ENCODE measurements at regions not wholly inside any gene's neighbourhood (a gene's known extent, or its start where the extent isn't known, plus 50 kb on each side); places are given as distances from the start of the nearest gene placed in this dataset.

DNA sequence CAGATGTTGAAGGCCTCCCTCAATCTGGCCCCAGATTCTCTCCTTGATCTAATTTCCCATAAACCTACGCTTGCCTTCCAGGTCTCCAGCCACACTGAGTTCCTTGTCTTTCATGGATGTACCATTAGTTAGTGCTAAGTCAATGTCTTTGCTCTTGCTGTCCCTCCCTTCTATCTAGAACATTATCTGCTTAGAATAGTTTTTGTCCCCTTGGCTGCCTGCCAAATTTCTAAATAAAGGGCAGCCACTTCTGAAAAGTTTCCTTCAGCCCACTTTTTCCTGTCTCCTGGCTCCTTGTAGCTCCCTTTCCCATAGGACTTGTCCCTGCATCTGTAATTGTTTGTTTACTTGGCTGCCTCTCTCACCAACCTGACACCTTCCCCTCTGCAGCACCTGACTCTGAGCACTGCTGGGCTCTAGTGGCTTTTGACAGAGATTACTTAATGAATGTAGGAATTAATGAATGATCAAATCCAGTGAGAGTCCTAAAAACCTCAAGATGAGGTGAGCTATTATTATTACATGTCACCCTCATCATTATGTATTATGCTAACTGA, 58.3 kb downstream of the CXCL12 start:
- DNase-seq (ENCODE audit: low read depth): no peak

GRCh38 chr10:44325596-44326307, 59.1 kb downstream of the CXCL12 start:
- DNase-seq (ENCODE audit: low read depth): no peak

DNA sequence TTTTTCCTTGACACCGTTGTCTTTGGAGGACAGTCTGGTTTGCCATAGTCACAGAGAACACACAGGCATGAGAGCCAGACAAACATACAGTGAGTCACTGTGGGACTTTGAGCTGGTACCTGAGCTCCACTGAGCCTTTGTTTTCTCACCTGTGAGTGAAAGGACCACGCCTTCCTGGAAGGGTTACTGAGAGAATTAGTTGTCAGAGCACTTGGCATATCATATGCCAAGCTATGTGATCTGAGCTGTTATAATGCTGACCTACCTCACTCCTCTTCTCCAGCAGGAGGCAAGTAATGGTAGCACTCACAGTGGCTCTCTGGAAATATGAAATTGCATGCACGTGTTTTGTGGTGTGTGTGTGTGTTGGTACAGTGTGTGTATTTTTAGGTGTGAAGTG, 59.7 kb downstream of the CXCL12 start:
- no peak for DNase-seq (ENCODE audit: low read depth)

- DNase-seq (ENCODE audit: low read depth): no peak
Observed at GRCh38 chr10:44323838-44324237, 61.1 kb downstream of the CXCL12 start.

- DNase-seq (ENCODE audit: low read depth): no peak
Observed at GRCh38 chr10:44322137-44322536, 62.8 kb downstream of the CXCL12 start.

DNA sequence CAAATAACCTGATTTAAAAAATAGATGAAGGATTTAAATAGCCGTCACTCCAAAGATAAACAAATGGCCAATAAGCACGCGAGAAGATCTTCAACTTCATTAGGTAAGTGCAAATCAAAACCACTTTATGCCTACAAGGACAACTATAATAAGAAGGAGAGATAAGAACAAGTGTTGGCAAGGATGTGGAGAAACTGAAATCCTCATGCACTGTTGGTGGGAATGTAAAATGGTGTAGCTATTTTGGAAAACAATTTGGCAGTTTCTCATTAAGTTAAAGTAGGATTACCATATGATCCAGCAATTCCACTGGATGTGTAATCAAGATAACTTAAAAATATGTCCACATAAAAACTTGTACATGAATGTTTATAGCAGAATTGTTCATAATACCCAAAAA, 64.1 kb downstream of the CXCL12 start:
- DNase-seq (ENCODE audit: low read depth): no peak

- no peak for DNase-seq (ENCODE audit: low read depth)
Observed at GRCh38 chr10:44317856-44318255, 67.0 kb downstream of the CXCL12 start.

- DNase-seq (ENCODE audit: low read depth): no peak
Observed at GRCh38 chr10:44316922-44317215, 68.0 kb downstream of the CXCL12 start.

- no peak for DNase-seq (ENCODE audit: low read depth)
Observed at GRCh38 chr10:44316187-44316921, 68.5 kb downstream of the CXCL12 start.

- DNase-seq (ENCODE audit: low read depth): no peak
Observed at GRCh38 chr10:44314802-44315460, 70.0 kb downstream of the CXCL12 start.

GRCh38 chr10:44313761-44314165, 71.1 kb downstream of the CXCL12 start:
- no peak for DNase-seq (ENCODE audit: low read depth)

GRCh38 chr10:44312401-44312800, 72.5 kb downstream of the CXCL12 start:
- no peak for DNase-seq (ENCODE audit: low read depth)

DNA sequence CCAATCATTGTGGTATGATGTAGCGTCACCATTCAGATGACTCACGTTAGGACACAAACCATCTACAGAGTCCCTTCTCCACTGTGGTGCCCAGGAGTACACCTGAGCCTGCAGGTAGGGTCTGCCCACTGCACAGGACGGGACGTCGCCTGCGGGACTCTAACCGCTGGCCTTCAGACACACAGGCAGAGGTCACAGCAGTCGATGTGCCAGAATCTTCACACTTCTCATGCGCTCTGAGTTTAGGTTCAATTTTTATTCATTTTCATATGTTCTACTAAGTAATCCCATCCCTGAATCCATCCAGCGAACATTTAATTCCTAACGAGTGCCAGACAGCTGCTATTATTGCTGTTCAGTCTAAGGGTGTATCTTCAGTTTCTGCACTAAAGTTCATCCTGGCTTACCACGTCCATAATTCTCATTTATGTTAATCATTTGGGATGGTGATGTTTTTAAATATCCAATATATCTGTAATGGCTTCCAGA, 73.3 kb downstream of the CXCL12 start:
- DNase-seq (ENCODE audit: low read depth): no peak

- peak; percentile 53 for DNase-seq (ENCODE audit: low read depth)
Observed at GRCh38 chr10:44310762-44311562, 73.9 kb downstream of the CXCL12 start.

GRCh38 chr10:44309939-44310761, 74.7 kb downstream of the CXCL12 start:
- DNase-seq (ENCODE audit: low read depth): no peak

DNA sequence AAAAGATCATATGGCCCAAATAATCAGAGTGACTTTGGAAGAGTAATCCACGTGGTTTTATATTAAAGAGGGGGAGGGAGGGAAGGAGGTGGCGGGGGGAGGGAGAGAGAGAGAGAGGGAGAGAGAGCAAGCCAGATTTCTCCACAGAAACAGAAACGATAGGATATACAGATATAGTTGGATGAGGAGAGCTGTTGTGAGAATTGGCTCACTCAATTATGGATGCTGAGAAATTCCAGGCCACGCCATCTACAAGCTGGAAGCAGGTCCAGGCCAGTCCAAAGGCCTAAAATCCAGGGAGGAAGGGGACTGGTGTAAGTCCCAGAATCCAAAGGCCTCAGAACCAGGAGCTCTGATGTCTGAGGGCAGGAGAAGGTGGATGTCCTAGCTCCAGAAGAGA, 75.5 kb downstream of the CXCL12 start:
- no peak for DNase-seq (ENCODE audit: low read depth)

- DNase-seq (ENCODE audit: low read depth): no peak
Observed at GRCh38 chr10:44308935-44309334, 76.0 kb downstream of the CXCL12 start.

DNA sequence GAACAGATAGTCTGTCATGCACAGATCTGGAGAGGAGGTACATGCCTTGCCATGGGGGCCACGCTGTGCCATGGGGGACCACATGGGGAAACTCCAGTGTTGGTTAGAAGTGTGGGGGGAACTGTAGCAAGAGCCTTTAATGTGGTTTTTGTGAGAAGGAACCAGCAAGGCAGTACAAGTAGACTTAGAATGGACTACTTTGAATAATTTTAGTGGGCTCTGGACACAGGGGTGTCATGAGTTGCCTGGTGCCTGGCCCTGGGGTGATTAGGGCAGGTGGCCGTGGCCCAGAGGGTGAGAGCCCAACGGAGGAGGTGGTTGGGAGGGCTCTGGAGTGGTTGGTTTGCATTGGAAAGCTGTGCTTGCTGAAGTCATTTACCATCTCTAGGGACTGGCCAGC, 77.2 kb downstream of the CXCL12 start:
- no peak for DNase-seq (ENCODE audit: low read depth)

- no peak for DNase-seq (ENCODE audit: low read depth)
Observed at GRCh38 chr10:44306762-44307161, 78.1 kb downstream of the CXCL12 start.

DNA sequence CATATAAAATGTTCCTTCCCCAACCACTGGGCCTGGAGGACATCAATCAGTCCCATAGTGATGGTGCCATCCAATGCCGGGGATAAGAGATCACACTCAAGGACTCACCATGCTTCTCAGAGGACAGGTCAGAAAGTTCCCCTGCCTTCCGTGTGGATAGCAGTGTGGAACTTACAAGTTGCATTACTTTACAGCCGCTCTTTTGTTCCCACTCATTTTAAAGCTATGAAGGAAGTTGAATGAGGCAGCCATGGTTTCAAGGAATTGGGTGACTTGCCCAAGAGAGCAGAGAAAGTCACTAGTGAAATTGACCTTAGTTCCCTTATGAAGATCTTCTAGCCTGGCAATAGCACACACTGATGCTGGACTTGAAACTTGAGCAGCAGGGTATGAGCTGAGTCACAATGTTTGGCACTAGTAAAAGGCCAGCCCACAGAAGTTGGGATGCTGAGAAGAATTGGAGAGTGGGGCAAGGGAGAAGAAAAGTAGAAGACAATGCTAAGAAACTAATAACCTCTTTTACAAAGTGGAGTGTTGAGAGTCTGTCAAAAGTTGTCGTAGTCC, 78.7 kb downstream of the CXCL12 start:
- peak; percentile 86 for DNase-seq (ENCODE audit: low read depth)
